NCI-H1694 (cell line): ENCODE measurements at regions not wholly inside any gene's neighbourhood (a gene's known extent, or its start where the extent isn't known, plus 50 kb on each side); places are given as distances from the start of the nearest gene placed in this dataset.
"Not testable (repeated sequence)": the region's sequence is repeated elsewhere in the genome, so short reads cannot be mapped to it uniquely, and the experiment has no call there.

Experiments
- DNase-seq: peaks from one replicate; lab custom pipeline; 2025; lab: John Stamatoyannopoulos, UW

DNA sequence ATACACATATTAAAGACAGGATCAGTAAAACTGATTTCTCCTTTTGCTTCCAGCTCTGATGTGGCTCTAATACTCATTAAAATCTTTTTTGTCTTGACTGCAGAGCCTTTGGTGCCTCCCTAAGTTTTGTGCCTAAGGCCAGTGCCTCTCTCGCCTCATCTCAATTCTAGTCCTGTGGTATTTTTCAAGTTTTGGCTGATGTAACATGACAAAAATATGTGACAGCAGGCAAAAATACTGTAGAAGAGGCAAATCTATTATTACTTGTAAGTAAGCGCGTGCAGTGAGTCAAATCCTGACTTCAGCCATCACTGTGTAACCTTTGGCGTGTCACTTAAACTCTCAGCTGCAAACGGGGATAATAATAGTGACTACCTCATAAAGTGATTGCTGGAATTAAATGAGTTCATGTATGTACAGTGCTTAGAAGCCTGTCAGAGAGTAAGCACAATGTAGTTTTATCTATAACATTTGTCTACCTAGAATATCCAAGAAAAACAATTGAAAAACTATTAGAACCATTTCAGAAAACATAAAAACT is 74.0 kb downstream of the MAB21L3 start:
- no peak for DNase-seq

DNA sequence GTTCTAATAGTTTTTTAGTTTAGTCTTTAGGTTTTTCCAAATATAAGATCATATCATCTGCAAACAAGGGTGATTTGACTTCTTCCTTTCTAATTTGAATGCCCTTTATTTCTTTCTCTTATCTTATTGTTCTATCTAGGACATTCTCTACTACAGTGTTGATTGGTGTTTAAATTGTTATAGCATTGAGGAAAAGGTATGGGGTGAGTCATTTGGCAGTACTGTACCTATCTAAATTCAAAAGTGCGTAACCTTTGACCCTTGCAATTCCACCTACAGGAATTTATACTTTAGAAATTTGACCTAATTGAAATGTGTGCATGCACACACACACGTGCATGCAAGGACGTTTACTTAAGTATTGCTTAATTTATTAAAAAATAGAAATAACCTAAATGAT is 78.3 kb downstream of the MAB21L3 start:
- DNase-seq, result no peak

DNA sequence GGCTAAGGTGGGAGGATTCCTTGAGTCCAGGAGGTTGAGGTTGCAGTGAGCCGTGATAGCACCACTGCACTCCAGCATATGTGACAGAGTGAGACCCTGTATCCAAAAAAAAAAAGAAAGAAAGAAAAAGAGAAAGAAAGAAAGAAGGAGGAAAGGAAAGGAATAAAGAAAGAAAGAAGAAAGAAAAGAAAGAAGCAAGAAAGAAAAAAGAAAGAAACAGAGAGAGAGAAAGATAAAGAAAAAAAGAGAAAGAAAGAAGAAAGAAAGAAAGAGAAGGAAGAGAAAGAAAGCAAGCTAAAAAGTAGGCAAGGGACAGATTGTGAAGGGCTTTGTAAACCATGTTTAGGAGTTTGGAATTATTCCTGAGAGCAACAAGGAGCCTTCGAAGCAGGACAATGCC is 80.1 kb downstream of the MAB21L3 start:
- no peak for DNase-seq

DNA sequence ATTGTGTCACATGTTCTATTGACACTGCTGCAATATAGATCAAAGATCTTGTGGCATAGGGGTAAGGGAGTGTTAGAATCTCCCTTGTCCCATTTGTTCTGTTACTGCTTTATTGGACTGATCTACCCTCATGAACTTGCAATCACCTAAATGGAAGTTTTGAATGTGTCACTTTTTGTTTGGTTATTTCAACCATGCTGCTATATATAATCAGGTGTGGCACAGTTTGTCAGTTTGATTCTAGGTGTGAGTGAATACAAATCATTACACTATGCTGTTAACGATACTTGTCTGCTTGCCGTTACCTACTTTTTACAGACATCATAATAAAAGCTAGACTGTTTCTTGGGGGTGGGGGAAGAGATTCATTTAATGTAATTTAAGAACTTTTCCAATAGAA is 82.6 kb downstream of the MAB21L3 start:
- no peak for DNase-seq

DNA sequence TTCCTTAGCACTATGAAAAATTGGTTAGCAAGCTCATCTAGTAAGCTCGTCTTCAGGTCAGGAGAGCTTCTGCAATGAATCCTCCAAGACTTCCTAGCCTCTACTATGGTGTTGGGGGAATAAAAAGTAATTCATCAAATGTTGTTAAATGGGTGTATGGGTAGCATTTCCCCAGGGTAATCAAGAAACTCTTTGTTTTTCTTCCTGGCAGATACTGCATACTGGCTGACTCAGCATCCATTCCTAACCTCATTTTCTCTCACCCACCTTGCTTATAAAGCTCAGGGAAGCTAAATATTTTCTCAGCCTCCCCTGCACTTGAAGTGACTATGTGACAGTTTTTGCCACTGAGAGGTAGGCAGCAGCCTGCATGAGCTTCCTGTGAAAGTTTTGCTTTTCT is 83.4 kb downstream of the MAB21L3 start:
- DNase-seq, result no peak

DNA sequence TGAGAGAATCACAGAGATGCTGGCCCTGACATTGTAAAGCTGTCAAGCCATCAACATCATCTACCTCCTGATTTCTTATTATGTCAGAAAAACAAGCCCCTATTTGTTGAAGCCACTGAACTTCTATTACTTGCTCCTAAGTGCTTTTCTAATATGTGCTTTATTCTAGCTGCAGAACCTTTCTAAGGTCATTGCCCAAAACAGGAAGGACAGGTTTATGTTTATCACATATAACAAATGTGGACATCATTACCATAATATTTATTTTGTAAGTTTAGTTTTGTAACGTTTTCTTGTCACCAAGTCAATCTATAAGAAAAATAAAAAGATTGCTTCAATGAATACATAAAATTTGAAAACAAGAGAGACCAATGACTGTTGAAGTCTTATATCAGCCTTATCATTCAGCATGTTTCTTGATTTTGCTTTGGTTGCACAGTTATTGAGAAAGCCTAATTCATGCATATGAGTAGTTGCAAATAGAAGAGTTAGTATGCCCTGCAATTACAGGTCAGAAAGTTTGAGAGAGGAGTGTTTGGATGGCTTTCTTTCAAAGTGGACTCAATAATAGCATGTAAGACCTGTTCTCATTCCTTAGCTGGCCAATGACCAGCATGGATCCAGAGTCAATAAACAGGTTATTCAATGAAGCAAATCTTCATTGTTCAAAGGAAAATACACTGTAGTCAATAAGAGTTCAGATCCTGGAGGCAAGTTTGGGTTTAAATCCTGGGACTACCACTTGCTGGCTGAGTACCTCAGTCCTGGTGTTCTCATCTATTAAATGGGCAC is 84.1 kb downstream of the MAB21L3 start:
- DNase-seq, result no peak

DNA sequence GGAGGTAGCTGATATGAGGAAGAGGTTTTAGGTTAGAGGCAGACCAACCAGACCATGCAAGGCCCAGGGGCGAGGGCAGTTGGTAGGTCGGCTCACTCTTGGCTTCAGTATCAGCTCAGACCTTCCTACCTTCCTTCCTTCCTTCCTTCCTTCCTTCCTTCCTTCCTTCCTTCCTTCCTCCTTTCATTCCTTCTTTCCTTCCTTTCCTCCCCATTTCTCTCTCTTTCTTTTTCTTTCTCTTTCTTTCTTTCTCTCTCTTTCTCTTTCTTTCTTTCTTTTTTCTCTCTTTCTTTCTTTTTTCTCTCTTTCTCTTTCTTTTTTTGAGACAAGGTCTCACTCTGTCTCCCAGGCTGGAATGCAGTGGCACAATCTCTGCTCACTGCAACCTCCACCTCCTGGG is 89.1 kb downstream of the MAB21L3 start:
- not testable (repeated sequence) for DNase-seq

DNA sequence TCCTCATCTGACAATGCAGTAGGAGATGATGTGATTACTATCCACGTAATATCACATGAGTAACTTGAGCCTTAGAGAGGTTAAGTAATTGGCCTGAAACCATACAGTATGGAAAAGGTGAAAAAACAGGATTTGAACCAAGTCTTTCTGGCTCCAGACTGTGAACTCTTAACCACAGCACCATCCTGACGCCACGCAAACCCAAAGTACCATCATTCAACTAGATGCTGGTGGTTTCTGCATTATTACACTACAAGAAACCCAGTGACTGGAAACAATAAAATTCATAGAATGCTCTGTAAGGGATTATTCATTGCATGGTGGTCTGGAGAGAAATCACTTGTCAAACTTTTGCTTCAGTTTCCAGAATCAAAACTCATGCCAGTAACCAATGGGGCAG is 90.7 kb downstream of the MAB21L3 start:
- DNase-seq, result no peak

DNA sequence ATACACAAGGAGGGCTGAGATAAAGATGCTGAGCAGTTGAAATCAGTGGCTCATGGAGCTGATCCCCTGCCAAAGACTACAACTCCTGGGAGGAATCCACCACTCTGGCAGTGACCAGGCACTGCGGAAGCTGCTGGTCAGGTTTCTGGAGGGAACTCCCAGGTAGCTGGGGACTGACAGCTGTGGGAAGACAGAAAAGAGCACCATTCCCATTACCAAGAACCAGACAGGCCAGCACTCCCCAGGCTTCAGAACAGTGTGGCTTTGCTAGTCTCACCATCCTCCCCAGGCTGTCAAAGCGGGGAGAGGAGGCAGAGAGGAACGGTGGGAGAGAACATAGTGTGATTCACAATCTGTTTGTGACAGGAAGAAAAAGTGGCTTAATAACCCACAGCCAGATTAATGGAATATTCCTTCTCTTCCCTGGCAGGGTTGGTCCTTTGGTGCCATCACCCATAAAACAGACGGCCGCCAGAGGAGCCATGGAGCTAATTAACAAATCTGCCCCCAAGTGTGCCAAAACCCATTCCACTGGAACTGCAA is 92.1 kb downstream of the MAB21L3 start:
- peak; percentile 58 for DNase-seq

DNA sequence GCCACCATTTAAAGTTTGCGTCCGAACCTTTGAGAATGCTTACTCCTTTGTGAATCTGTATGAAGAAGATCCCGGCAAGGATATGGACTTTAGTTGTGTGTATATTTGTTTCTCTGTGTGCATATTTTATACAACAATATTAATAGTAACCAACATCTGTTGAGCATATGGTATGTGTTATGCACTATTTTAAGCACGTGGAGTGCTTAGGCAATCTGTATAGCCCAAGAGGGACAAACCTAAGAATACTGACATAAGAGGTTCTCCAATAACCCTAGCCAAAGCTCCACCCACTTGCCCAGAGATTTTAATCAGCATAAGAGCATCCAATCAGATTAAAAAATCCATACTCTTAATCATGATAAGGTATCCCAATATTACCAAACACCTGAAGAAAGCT is 92.7 kb downstream of the MAB21L3 start:
- peak; percentile 44 for DNase-seq

DNA sequence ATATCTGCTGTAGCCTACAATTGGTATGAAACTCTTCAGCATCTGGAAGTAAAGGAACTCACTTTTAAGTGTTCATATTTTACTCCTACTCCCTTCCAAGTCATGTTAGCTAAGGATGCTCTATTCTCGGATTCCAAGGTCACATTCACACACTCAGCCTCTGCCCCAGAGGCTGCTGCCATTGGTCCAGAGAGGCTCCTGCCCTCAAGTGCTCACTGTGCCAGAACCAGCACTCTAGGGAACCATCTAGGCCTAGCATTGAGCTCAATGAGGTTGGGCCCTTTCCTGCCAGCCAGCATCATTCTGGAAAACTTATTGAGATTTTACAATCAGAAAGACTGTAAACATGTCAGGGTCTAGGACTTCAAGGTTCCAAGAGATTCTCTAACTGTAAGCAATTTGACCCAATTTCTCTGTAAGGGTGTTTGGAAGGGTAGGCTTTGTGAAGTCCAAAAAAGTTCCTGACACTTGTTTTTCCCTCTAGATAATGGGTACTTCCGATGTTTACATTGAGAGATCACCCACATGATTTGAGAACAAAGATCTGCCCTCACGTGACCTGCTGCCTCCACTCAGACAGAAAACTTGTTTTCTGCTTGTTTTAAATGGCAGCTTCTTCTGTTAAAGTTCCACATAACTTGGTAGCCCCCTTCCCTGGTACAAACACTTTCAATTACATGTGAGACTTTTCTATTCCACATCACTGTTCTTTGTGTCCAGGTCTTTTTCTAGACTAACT is 94.9 kb downstream of the MAB21L3 start:
- DNase-seq, result no peak

DNA sequence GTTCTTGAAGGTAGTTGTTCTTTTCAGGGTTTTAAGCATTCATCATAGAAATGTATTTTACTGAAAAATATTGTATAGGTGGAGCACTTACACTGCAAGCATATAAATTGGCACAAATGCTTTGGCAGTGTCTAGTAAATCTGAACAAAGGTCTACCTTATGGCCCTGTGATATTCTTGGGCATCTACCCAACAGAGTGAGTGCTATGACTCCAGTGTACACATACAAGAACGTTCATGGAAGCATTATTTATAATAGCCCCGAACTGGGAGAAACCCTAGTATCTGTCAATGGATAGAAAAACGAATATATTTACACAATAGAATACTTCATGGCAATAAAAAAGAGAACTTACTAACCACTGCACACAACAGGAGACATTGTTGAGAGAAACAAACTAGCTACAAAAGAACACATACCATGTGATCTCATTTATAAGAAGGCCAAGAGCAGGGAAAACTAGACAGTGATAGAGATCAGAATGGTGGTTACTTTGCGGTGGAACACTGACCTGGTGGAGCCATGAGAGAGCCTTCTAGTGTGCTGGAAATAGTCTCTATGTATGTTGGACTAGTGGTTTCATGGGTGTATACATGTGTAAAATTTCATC is 96.0 kb downstream of the MAB21L3 start:
- DNase-seq, result no peak

DNA sequence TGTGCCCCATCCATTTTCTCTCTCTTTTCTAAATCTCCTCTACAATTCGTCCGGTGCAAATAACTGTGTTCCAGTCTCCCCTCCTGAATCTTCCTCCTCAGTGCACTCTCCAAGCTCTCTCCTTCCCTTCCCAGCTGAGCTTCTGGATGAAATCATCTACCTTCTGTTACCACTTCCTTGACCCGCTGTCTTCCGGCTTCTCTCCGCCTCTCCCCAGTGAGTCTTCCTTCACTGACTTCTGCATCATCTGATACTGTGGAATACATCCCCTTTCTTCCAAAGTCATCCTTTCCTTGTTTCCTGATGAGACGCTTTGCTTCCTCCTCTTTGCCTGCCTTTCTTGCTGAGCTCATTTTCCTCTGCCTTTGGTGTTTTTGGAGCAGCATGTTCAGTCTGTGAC is 96.9 kb downstream of the MAB21L3 start:
- no peak for DNase-seq

DNA sequence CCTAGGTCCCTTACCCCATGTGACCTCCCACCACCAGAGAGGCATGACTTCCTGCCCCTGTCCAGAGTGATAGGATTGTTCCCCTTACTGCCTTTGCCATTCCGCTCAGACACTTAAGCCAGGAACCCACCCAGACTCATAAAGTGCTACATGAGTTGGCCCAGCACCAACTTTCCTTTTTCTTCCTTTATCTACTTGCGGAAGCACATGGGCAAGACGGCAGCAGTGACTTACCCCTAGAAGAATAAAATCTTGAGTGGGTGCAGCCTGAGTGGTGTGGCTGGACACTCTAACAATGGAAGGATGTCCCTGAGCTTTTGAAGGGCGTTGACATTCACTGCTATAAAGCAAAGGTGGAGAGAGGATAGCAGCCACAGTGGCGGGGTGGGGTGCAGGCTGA is 100.1 kb downstream of the MAB21L3 start:
- no peak for DNase-seq

DNA sequence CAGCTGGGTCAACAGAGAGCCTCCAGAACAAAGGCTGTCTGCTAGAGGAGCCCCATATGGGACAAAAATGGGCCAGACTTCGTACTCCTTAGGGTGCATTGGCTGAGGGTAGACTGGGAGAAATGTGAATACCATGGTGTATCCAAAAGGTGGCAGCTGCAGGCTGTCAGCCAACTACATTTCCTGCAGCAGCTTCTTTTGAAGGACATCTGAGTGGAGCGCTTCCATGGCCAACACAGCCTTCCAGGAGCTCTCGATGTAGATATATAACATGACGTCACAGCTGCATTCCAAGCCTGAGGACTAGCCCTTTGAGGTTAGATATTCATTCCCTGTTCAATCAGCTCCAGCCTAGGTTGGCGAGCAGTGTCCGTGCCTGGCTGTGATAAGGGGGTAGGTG is 107.7 kb downstream of the MAB21L3 start:
- no peak for DNase-seq

DNA sequence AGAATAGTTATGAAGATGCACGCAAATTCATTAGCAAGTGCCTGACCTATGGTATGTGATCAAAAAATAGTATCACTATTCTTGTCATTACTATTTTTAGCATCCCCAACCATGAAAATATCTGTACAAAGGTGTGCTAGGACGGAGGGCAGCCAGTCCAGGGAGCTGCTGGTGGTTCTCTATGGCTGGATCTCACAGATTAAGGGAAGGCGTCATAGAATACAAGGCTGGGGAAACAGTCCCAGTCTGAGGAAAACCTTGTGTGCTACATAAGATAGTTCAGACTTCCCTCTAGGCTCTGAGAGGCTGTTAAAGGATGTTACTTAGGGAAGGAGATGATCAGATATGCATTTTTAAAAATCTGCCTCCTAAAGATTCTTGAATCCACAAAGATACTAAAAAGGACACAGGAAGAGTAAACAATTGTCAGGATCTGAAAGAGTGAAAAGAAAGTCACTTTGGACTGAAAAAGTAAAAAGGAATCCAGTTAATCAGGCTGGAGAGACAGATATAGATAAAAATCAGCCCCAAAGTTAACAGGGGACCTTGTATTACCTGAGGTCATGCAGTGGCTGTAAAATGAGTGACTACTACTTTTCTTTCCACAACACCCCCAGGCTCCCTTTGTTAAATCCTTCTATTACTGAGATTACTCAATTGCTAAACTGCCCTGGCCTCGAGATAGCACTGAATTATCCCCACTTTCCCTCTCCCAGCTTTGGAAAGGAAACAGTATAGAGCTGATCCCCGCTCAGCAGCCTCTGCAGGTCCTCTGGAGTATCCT is 108.6 kb downstream of the MAB21L3 start:
- DNase-seq, result no peak

DNA sequence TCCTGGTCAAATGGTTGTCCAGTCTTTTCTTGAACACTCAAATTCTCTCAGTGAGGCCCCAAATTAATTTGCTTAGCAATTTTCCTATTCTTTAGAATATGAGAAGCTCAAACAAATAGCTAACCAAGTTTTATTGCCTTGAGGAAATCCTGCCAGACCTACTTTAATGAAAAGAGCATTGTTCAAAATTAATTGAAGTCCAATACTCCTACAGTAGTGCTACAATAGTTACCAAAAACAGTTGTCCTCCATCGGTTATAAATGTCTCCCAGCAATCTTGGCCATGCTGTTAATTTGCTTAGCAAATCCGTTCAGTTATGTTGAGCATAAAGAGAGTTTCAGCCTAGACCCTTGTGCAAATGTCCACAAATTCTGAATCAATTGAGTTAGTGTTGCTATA is 112.9 kb downstream of the MAB21L3 start:
- DNase-seq, result no peak

DNA sequence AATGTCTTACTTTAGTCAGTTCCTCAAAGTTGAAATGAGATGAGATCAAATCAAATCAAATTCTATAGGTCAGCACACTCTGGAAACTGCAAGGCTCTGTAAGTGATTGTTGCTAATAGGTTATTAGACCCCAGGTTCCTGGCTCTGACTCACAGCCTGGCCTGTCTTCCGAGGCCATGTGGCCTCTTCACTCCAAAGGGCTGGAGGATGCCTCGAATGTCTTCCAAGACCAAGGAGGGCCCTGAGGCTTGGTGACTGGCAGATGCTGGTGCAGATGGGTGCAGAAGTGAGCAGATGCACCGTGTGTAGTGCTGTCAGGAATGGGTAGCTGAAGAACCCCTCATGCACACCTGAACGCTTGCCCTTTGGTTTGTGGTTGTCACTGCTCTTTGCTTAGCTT is 113.4 kb downstream of the MAB21L3 start:
- DNase-seq, result no peak

DNA sequence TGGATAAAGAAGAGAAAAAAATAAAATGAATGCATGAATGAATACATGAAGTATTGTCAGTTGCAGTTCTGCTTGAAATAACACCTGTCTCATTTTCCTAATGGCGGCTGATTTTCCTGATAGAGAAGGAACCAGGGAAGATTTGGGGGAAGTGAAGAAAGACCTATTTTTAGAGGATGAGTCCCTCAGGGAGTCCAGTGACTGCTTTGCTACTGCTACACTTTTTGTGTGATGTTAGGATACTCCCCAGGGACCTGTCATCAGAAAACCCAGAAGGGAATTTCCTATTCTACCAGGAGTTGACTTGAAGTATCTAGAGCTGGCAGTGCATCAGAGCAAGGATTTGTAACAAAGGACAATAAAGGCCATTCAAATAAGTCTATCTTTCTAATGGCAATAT is 114.8 kb downstream of the MAB21L3 start:
- no peak for DNase-seq

DNA sequence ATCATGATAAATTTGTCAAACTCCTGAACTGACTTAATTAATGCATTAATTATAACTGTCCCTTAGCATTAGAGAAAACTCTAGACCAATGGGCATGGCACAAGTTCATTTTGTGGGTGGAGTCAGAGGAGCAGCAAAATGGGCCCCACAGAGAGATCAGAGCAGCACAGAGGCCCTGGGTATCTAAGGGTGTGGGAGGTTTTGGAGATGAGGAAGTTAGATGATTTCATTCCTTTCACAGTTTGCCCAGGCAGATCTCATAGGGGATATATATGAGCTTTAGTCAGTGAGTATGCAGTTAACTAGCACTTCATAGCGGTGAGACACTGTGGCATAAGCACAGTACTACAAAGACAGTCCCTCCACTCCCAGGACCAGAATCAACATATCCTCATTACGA is 117.3 kb downstream of the MAB21L3 start:
- no peak for DNase-seq

DNA sequence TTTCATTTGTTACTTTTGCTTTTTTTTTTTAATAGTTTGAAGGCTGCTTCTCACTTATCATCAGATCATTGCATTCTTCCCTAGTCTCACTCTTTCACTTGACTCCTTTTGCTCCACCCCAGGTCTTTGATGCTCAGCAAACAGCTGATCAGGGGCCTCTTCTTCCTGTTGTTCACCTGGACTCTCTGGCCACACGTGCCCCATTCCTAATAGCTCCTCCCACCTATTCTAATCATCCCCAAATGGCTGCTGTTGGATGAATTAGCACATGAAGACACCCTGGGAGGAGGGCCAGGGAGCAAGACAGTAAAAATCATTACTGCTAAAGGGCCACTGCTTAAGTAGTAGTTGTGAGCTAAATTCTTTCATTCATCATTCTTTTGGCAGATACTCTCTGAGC is 119.5 kb downstream of the MAB21L3 start:
- DNase-seq, result no peak

DNA sequence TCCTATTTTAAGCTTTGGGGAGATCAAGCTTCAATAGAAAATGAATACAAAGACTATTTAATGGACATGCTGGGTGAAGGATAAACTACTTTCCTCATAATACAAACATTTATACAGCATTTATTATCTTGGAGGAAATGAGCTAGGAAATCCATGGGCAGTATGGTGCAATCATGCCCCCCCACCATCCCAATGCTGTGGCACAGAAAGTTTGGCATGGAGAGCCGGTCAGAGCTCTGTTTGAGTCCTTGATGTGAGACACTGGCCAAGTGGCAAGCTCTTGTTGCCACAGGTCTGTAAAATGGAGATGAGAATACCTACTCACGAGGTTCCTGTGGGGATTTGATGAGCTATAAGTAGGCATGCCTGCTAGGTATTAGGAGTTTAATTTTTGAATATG is 120.6 kb downstream of the MAB21L3 start:
- no peak for DNase-seq
